GM18951 (cell line): ENCODE measurements at regions not wholly inside any gene's neighbourhood (a gene's known extent, or its start where the extent isn't known, plus 50 kb on each side); places are given as distances from the start of the nearest gene placed in this dataset.
"Not testable (repeated sequence)": the region's sequence is repeated elsewhere in the genome, so short reads cannot be mapped to it uniquely, and the experiment has no call there.

Source experiments
- POLR2A ChIP-seq: IDR thresholded peaks from 4 replicates; pipeline ENCODE4 v1.6.1; 2011; ENCODE audit warnings: mild to moderate bottlenecking; ENCODE audit not compliant: insufficient read length, insufficient read depth; ENCODE audit errors: extremely low read depth
- in situ Hi-C: fragments of 300-500 bp; cut with MboI; formaldehyde crosslinking; loops from one replicate; pipeline ENCODE4 v1.12.0; 2022; ENCODE audit warnings: low sequenced_read_pairs, mixed read lengths, inconsistent platforms; ENCODE audit not compliant: unreplicated experiment

- TF ChIP-seq POLR2A = no peak
Measured at GRCh38 chr13:57857945-57858344, 226.4 kb downstream of the PCDH17 start.

DNA sequence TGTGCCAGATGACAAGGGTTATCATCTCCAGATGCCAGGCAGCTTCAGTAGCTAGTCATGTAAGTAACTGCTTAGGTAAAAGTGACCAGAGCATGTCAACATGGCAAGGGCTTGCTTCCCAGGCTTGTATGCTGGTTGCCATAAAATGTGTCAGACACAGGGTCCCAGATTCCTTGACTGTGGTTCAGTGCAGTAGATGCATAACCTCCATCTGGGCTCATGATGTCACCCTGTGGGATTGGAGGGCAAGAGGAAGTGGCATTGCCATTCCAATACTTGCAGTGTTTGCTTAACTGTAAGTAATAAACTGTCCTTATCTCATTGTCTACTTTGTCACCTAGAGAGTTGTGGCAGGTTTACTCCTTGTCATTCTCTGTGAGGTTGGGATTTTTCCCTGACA lies 226.8 kb downstream of the PCDH17 start:
- in situ Hi-C loops = no loop called here
- no peak for TF ChIP-seq POLR2A

More at GRCh38 chr13:57857945-57858344, 226.4 kb downstream of the PCDH17 start:
- in situ Hi-C loops = no loop called here

DNA sequence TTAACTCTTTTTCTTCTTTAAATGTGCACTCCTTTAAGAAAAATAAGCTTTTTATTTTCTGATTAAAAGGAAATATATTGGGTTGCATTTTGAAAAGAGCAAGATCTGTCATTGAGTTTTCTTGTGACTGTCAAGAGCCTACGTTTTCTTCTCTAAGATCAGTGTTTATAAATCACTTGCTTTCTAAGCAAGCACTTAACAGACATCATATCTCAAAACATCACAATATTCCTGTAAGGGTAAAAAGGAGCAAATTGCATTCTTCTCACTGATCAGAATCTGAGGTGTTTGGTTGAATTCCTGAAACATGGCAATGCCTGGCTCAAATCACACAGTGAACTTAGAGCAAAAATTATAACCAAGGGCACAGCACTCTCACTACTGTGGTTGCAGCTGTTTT lies 231.3 kb downstream of the PCDH17 start:
- no peak for TF ChIP-seq POLR2A
- in situ Hi-C loops = no loop called here

- in situ Hi-C loops = no loop called here
- TF ChIP-seq POLR2A = no peak
Measured at GRCh38 chr13:57865600-57866294, 234.2 kb downstream of the PCDH17 start.

DNA sequence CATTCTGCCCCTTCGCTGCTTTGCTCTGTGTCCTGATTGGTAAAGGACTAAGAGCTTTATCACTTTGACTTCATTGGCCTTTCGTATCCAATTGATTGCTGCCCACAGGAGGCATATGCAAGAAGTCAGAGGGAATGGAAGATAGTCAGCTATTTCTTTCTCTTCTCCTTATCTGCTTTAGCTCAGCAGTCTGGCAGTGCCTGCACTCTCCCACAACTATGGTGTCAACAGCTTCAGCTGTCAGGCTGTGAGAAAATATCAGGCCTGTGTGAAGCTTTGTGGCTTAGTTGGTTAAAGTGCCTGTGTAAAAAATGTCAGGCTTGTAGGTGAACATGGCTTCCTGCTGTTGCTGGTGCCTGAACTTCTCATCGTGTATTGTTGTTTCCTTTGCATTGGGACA lies 243.0 kb downstream of the PCDH17 start:
- in situ Hi-C loops = no loop called here
- TF ChIP-seq POLR2A = no peak

DNA sequence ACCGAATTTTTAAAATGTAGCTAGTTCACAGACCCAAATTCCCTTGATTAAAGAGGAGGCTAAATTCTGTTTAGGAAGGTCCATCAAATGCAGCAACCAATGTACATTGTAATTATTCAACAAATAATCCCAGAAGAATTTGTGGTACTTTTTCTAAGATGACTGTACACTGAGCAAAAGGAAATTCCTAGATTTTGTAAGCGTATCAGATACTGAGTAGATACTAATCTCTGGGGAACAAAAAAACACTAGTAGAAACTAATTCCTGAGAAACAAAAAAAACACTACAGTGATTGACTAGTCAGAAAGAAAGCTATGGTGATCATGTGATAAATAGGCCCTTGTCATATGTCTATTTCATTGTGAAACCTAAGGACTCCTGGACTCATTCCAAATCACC lies 246.1 kb downstream of the PCDH17 start:
- no peak for TF ChIP-seq POLR2A
- in situ Hi-C loops = no loop called here

- no peak for TF ChIP-seq POLR2A
Measured at GRCh38 chr13:57878291-57878690, 246.7 kb downstream of the PCDH17 start.

GRCh38 chr13:57897225-57897624 lies 265.7 kb downstream of the PCDH17 start:
- TF ChIP-seq POLR2A = no peak
- in situ Hi-C loops = no loop called here

More at GRCh38 chr13:57878291-57878690, 246.7 kb downstream of the PCDH17 start:
- in situ Hi-C loops = no loop called here

DNA sequence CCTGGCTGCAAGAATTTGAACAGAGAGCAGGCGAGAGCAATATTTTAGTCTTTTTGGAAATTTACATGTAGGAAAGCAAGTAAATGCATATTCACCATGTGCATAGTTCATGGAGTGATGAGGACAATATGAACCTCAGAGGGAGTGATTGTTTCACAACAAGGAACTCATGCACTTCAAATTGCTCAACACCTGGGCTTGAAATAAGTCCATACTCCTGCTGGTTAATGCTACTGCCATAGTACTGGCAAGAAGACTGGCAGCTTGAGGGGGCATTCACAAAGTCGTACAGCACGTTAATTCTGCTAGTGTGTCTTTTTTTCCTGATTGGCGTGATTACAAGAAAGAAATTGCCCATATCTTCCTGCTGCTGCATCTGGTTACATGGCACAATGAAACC lies 267.6 kb downstream of the PCDH17 start:
- in situ Hi-C loops = no loop called here

DNA sequence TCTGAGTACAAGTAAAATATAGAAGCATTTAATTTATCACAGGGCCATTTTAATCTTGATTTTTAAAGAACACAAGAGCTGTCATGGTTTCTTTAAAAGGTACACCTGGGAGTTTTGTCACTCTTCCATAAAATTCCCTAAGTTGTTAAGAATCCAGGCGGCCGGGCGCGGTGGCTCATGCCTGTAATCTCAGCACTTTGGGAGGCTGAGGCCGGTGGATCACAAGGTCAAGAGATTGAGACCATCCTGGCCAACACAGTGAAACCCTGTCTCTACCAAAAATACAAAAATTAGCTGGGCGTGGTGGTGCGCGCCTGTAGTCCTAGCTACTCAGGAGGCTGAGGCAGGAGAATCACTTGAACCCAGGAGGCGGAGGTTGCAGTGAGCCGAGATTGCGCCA lies 278.3 kb downstream of the PCDH17 start:
- in situ Hi-C loops = not testable (repeated sequence)

More for the DNA sequence above, 267.6 kb downstream of the PCDH17 start:
- no peak for TF ChIP-seq POLR2A

DNA sequence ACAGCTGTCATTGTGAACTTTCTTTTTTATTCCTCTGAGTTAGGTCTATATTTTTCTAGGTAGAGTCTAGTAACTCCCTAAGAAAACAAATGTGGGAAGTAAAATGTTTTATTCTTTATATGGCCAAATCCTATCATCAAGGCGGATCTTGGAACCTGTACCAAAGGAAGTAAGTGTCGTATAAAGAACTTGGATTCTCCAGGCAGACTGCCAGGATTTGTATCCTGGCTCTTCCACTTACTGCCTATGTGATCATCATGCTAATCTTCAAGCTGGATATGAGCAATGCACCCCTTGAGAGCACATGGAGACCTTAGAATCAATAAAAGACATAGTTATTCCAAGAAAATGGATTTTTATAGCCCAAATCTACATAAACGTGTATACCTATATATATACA lies 286.5 kb downstream of the PCDH17 start:
- no peak for TF ChIP-seq POLR2A
- in situ Hi-C loops = no loop called here

GRCh38 chr13:57918913-57919312 lies 287.4 kb downstream of the PCDH17 start:
- TF ChIP-seq POLR2A = no peak
- in situ Hi-C loops = no loop called here

DNA sequence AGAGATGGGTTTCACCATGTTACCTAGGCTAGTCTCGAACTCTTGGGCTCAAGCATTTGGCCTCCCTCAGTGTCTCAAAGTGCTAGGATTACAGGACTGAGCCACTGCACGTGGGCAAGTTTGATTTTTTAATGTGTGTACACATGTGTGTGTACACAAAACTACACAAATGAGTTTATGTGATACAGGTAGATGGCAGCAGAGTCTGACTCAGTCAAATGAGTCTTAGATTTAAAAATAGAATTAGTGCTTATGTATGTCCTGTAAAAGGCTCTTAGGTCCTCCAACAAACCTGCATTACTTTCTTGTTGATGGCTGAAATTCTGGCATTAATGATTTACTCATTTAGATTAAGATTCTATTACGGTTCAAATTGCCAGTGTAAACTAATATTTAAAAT lies 293.7 kb downstream of the PCDH17 start:
- in situ Hi-C loops = no loop called here
- no peak for TF ChIP-seq POLR2A

- in situ Hi-C loops = no loop called here
- TF ChIP-seq POLR2A = no peak
Measured at GRCh38 chr13:57925751-57926150, 294.2 kb downstream of the PCDH17 start.

DNA sequence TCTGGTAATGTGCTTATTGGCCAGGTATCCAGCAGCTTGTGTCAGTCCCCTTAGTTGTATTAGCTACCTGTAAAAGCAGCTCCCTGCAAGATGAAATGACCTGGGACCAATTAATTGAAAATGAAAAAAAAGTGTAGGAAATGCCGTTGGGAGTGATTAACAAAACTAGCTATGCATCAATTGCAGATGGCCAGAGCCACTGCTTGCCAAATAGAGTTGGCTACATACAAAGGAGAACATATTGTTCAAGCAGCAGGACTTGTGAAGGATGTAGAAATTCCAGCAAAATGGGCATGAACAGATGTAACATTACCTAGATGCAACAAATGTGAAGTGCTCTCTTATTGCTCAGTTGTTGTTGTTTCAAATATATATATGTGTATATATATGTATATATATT lies 300.5 kb downstream of the PCDH17 start:
- no peak for TF ChIP-seq POLR2A

More for the DNA sequence above, 300.5 kb downstream of the PCDH17 start:
- in situ Hi-C loops = no loop called here
